ENCODE measurements at regions not wholly inside any gene's neighbourhood (a gene's known extent, or its start where the extent isn't known, plus 50 kb on each side); places are given as distances from the start of the nearest gene placed in this dataset.

GRCh38 chr7:68770649-68771048, 827.6 kb upstream of the AUTS2 start:
- Histone ChIP-seq H3K18ac (ENCODE audit: low read depth, low read length) (no peak overlapping the region), H3K9me1 (ENCODE audit: insufficient read depth, low read length) (no peaks in the 10 kb centered on the region), H4K20me1 (ENCODE audit: insufficient read depth, low read length) (no peaks in the 10 kb centered on the region), H3K4me3 (ENCODE audit: insufficient read depth, low read depth, low read length) (no peak overlapping the region), H3K23ac (ENCODE audit: low read depth, low read length) (no peak overlapping the region), H3K14ac (replicated peaks; ENCODE audit: low read depth, low read length) (no peak overlapping the region), H4K8ac (ENCODE audit: low read depth in 2 of 2, low read length in 2 of 2) (no peak overlapping the region), H2BK5ac (ENCODE audit: low read depth, low read length, poor library complexity, severe bottlenecking) (no peak overlapping the region), H4K5ac (ENCODE audit: low read depth, low read length) (no peak overlapping the region), H2BK20ac (ENCODE audit: low read depth, low read length) (no peak overlapping the region), H3K79me1 (ENCODE audit: low read depth in 1 of 2, low read length in 2 of 2) (no peaks in the 10 kb centered on the region), H3K56ac (ENCODE audit: extremely low read depth, insufficient read depth, low read length) (no peak overlapping the region), H2BK15ac (ENCODE audit: low read depth, low read length) (no peak overlapping the region), H3K9ac (ENCODE audit: low read depth, low read length) (no peak overlapping the region), H3K4me1 (ENCODE audit: control insufficient read depth, insufficient read depth, low read length) (no peaks in the 10 kb centered on the region), H2AK9ac (replicated peaks; ENCODE audit: low read depth, low read length, poor library complexity) (no peak overlapping the region), H2AFZ (replicated peaks; ENCODE audit: low read length, poor library complexity) (no peak overlapping the region), H3K4ac (ENCODE audit: low read depth, low read length) (no peak overlapping the region), H4K91ac (ENCODE audit: insufficient read depth, low read depth, low read length) (no peak overlapping the region), H3K27me3 (ENCODE audit: control insufficient read depth, insufficient read depth, low read length) (no peaks in the 10 kb centered on the region), H3K9me3 (ENCODE audit: control insufficient read depth, insufficient read depth, low read length) (no peaks in the 10 kb centered on the region; the same call in none of the 2 replicates), H3K4me2 (ENCODE audit: low read depth, low read length) (no peak overlapping the region), H2BK120ac (ENCODE audit: low read depth, low read length) (no peak overlapping the region), H2AK5ac (ENCODE audit: low read depth, low read length) (no peak overlapping the region), H3K27ac (ENCODE audit: insufficient read depth, low read length) (no peak overlapping the region), H3K36me3 (ENCODE audit: control insufficient read depth, insufficient read depth, low read length) (no peaks in the 10 kb centered on the region)
- ChIA-PET POLR2A (ENCODE audit: unreplicated experiment) (no interaction called here), CTCF (interaction anchor here (0.7 kb wide), 1 partner anchor 691 kb away, joined by 3 read pairs; no protein-coding TSS in a partner anchor)
- no peak for ATAC-seq (ENCODE audit: low read depth)
- 100% methylated on average over 1 of the region's 6 CpGs; no CpG with 5 or more reads in 1 of the 2 experiments for WGBS, 2 experiments (ENCODE audit: extremely low coverage in 2 of 2, insufficient read length in 1 of 2)
- in situ Hi-C loops (cut with MboI; ENCODE audit: low sequenced_read_pairs) (no loop called here), intact Hi-C loops (cut with micrococcal nuclease) (no loop called here), dilution Hi-C loops (cut with HindIII; ENCODE audit: low sequenced_read_pairs, unreplicated experiment) (no loop called here)
- TF ChIP-seq BHLHE40 (IDR thresholded peaks at IDR 0.05; ENCODE audit: low read depth, low read length) (no peak), MAFK (IDR thresholded peaks at IDR 0.05; ENCODE audit: low read depth, low read length) (no peak), RFX5 (IDR thresholded peaks at IDR 0.05; ENCODE audit: low read depth, low read length) (no peak), SMC3 (IDR thresholded peaks at IDR 0.05; ENCODE audit: low read depth, low read length) (no peak)
- BruUV-seq (replicated peaks), result no TSS peak
- no peak for DNase-seq

Measured in IMR-90 (cell line).